Endothelial cell of umbilical vein (primary cell): ENCODE measurements at regions not wholly inside any gene's neighbourhood (a gene's known extent, or its start where the extent isn't known, plus 50 kb on each side); places are given as distances from the start of the nearest gene placed in this dataset.

Experiments used
- BruUV-seq: library from RNA; stranded (reverse); fragments of 400-500 nt; replicated peaks from 2 replicates; lab custom pipeline; 2021; lab: Mats Ljungman, UMichigan
- CTCF ChIA-PET: fragments of 300-600, 350-600 bp; sonication (Branson Sonifier 250); formaldehyde crosslinking; loops from one replicate; lab custom pipeline; 2021; ENCODE audit warnings: antibody characterized with exemption, inconsistent platforms; lab: Charles Lee
- POLR2A ChIA-PET: fragments of 300-600, 350-600 bp; sonication (Branson Sonifier 250); formaldehyde crosslinking; loops from one replicate; lab custom pipeline; 2021; ENCODE audit warnings: antibody characterized with exemption, inconsistent platforms; lab: Charles Lee
- DNase-seq: peaks from one replicate; pipeline ENCODE4 v3.0.0-alpha.2; 2011; ENCODE audit warnings: low read depth, low spot score
- FAIRE-seq: peaks from 2 replicates; lab custom pipeline; 2011; peaks lifted over from hg19 to GRCh38; lab: Jason Lieb, UNC
- H2AFZ ChIP-seq: 2 replicates; pipeline ENCODE4 v1.6.0; 2012; ENCODE audit warnings: low read depth, low read length, control low read depth, inconsistent platforms
- H3K27ac ChIP-seq: 2 replicates; pipeline ENCODE4 v1.5.1; 2011; ENCODE audit warnings: low read depth, mild to moderate bottlenecking, control low read depth, low read length, moderate library complexity; ENCODE audit not compliant: insufficient read depth
- H3K27me3 ChIP-seq, 2 experiments: 2 replicates each; pipeline versions ENCODE4 v1.6.0 to v1.6.1; 2011; ENCODE audit warnings: low read length in 2 of 2, mixed read lengths in 1 of 2; ENCODE audit not compliant: control insufficient read depth in 2 of 2, insufficient read depth in 2 of 2
- H3K36me3 ChIP-seq, 2 experiments: 2 replicates in 1 of 2; 3 replicates in 1 of 2; pipeline ENCODE4 v1.5.1; 2011; ENCODE audit warnings: low read length in 2 of 2, mild to moderate bottlenecking in 1 of 2, moderate library complexity in 1 of 2; ENCODE audit not compliant: control insufficient read depth in 2 of 2, insufficient read depth in 2 of 2; ENCODE audit errors: extremely low read depth in 1 of 2
- H3K4me1 ChIP-seq: 3 replicates; pipeline ENCODE4 v1.5.1; 2011; ENCODE audit warnings: mild to moderate bottlenecking, low read length; ENCODE audit not compliant: control insufficient read depth, insufficient read depth; ENCODE audit errors: extremely low read depth
- H3K4me2 ChIP-seq: 2 replicates; pipeline ENCODE4 v1.6.1; 2011; ENCODE audit warnings: low read length, control low read depth, mixed read lengths; ENCODE audit not compliant: insufficient read depth
- H3K4me3 ChIP-seq, 3 experiments: fragments of 200-600 bp in 1 of 3; sonication (generic), shearing (Covaris generic) in 1 of 3; replicated peaks in 1 of 3; 2 replicates each; pipeline ENCODE4 v1.5.1; 2011 to 2016; ENCODE audit warnings: control low read depth in 3 of 3, low read length in 3 of 3, mild to moderate bottlenecking in 2 of 3, inconsistent platforms in 1 of 3, low read depth in 1 of 3, moderate library complexity in 1 of 3; ENCODE audit not compliant: insufficient read depth in 1 of 3
- H3K79me2 ChIP-seq: 2 replicates; pipeline ENCODE4 v1.6.0; 2012; ENCODE audit warnings: low read length, inconsistent platforms; ENCODE audit not compliant: control insufficient read depth, insufficient read depth
- H3K9ac ChIP-seq: replicated peaks from 2 replicates; pipeline ENCODE3; 2011; ENCODE audit warnings: low read length, control low read depth; ENCODE audit not compliant: insufficient read depth; ENCODE audit errors: extremely low read depth
- H3K9me1 ChIP-seq: replicated peaks from 3 replicates; pipeline ENCODE4 v1.6.0; 2011; ENCODE audit warnings: mild to moderate bottlenecking, low read length; ENCODE audit not compliant: control insufficient read depth, insufficient read depth; ENCODE audit errors: extremely low read depth
- H3K9me3 ChIP-seq: replicated peaks from 2 replicates; pipeline ENCODE4 v1.5.1; 2012; ENCODE audit warnings: low read length, inconsistent platforms; ENCODE audit not compliant: control insufficient read depth, insufficient read depth
- H4K20me1 ChIP-seq: replicated peaks from 2 replicates; pipeline ENCODE3; 2011; ENCODE audit warnings: mild to moderate bottlenecking, low read length; ENCODE audit not compliant: control insufficient read depth, insufficient read depth; ENCODE audit errors: extremely low read depth
- EZH2 ChIP-seq: IDR thresholded peaks from 2 replicates; pipeline ENCODE4 v1.6.1; 2012; ENCODE audit warnings: borderline replicate concordance, low read depth, mild to moderate bottlenecking, moderate library complexity, low read length, inconsistent platforms; ENCODE audit not compliant: severe bottlenecking
- FOS ChIP-seq: IDR thresholded peaks from 2 replicates; pipeline ENCODE4 v1.6.1; 2011; ENCODE audit warnings: mild to moderate bottlenecking, low read length, moderate library complexity, borderline replicate concordance; ENCODE audit not compliant: insufficient read depth
- GATA2 ChIP-seq: IDR thresholded peaks from 2 replicates; pipeline ENCODE4 v1.7.0; 2011; ENCODE audit warnings: low read depth, mild to moderate bottlenecking, moderate library complexity, mixed read lengths, low read length; ENCODE audit not compliant: insufficient read length, insufficient read depth
- JUN ChIP-seq: IDR thresholded peaks from 2 replicates; pipeline ENCODE4 v1.6.1; 2011; ENCODE audit warnings: borderline replicate concordance, low read depth; ENCODE audit not compliant: insufficient read length, insufficient read depth
- MAX ChIP-seq: IDR thresholded peaks from 2 replicates; pipeline ENCODE4 v1.6.1; 2011; ENCODE audit not compliant: insufficient read depth, insufficient read length
- MYC ChIP-seq: IDR thresholded peaks from one replicate; pipeline ENCODE4 v1.6.1; 2011; ENCODE audit warnings: mild to moderate bottlenecking, low read depth, low read length
- POLR2A ChIP-seq: IDR thresholded peaks from 2 replicates; pipeline ENCODE4 v1.6.1; 2012; ENCODE audit warnings: low read depth, mild to moderate bottlenecking, control low read depth, low read length
- POLR2AphosphoS5 ChIP-seq: IDR thresholded peaks from 2 replicates; pipeline ENCODE4 v1.6.1; 2012; ENCODE audit warnings: low read depth, mild to moderate bottlenecking, control low read depth, low read length, moderate library complexity; ENCODE audit not compliant: insufficient read depth
- dilution Hi-C: fragments of 300-500 bp; cut with MboI; formaldehyde crosslinking; loops from one replicate; pipeline ENCODE4 v1.15.0; 2019; ENCODE audit warnings: low sequenced_read_pairs; ENCODE audit not compliant: extremely low pct_ligation_motif_present
- intact Hi-C: fragments of 100-400 bp; cut with micrococcal nuclease; formaldehyde crosslinking; loops from one replicate; pipeline ENCODE4 v1.10.0; 2022
- TF ChIP-seq, protein P1 (sequence below), 2 donors: IDR thresholded peaks; 1 replicate in 1 of 2; 2 replicates in 1 of 2; pipeline ENCODE4 v1.5.1; 2011; ENCODE audit warnings: low read length in 2 of 2, mild to moderate bottlenecking in 2 of 2, moderate library complexity in 2 of 2, control low read depth in 1 of 2, inconsistent platforms in 1 of 2, low read depth in 1 of 2; ENCODE audit not compliant: insufficient read depth in 1 of 2; ENCODE audit errors: extremely low read depth in 1 of 2

- FAIRE-seq: no peak
- no peak overlapping the region for H3K4me3 ChIP-seq
- no peak overlapping the region for H2AFZ ChIP-seq
- no peaks in the 10 kb centered on the region for H3K4me1 ChIP-seq
- CTCF ChIA-PET: no interaction called here
- dilution Hi-C loops: no loop called here
- no peaks in the 10 kb centered on the region for H3K9me3 ChIP-seq
- no peak overlapping the region for H3K4me2 ChIP-seq
- no peak overlapping the region for H3K27ac ChIP-seq
- H3K36me3 ChIP-seq: no peaks in the 10 kb centered on the region
- no peaks in the 10 kb centered on the region for H4K20me1 ChIP-seq
- no peak for DNase-seq
- no peak overlapping the region for H3K9ac ChIP-seq
- H3K79me2 ChIP-seq: no peaks in the 10 kb centered on the region
- no peaks in the 10 kb centered on the region for H3K27me3 ChIP-seq
- POLR2A ChIA-PET: no interaction called here
- intact Hi-C loops: no loop called here
- BruUV-seq: no TSS peak
- TF ChIP-seq FOS: no peak
- TF ChIP-seq, protein P1, sequence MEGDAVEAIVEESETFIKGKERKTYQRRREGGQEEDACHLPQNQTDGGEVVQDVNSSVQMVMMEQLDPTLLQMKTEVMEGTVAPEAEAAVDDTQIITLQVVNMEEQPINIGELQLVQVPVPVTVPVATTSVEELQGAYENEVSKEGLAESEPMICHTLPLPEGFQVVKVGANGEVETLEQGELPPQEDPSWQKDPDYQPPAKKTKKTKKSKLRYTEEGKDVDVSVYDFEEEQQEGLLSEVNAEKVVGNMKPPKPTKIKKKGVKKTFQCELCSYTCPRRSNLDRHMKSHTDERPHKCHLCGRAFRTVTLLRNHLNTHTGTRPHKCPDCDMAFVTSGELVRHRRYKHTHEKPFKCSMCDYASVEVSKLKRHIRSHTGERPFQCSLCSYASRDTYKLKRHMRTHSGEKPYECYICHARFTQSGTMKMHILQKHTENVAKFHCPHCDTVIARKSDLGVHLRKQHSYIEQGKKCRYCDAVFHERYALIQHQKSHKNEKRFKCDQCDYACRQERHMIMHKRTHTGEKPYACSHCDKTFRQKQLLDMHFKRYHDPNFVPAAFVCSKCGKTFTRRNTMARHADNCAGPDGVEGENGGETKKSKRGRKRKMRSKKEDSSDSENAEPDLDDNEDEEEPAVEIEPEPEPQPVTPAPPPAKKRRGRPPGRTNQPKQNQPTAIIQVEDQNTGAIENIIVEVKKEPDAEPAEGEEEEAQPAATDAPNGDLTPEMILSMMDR (IDR thresholded peaks at IDR 0.05; ENCODE audit: extremely low read depth in 1 of 2, insufficient read depth in 1 of 2, low read depth in 1 of 2, low read length in 2 of 2): no peak
- TF ChIP-seq EZH2: no peak
- no peak for TF ChIP-seq MAX
- TF ChIP-seq GATA2: no peak
- TF ChIP-seq MYC: no peak
- TF ChIP-seq POLR2A: no peak
- no peak for TF ChIP-seq POLR2AphosphoS5
- TF ChIP-seq JUN: no peak
- no peaks in the 10 kb centered on the region for H3K9me1 ChIP-seq
Measured at GRCh38 chr2:145543155-145543554, 1023.2 kb upstream of the ZEB2 start.
